Rectal smooth muscle tissue (tissue), 1 donor: ENCODE measurements at regions not wholly inside any gene's neighbourhood (a gene's known extent, or its start where the extent isn't known, plus 50 kb on each side); places are given as distances from the start of the nearest gene placed in this dataset.

Experiments used
- H3K27ac ChIP-seq: one replicate; pipeline ENCODE4 v1.7.0; 2013; ENCODE audit warnings: low read depth, low read length, inconsistent platforms
- H3K27me3 ChIP-seq: one replicate; pipeline ENCODE4 v1.7.0; 2013; ENCODE audit warnings: low read length; ENCODE audit not compliant: control insufficient read depth, insufficient read depth
- H3K36me3 ChIP-seq: one replicate; pipeline ENCODE4 v1.7.0; 2013; ENCODE audit warnings: low read length; ENCODE audit not compliant: control insufficient read depth, insufficient read depth
- H3K4me1 ChIP-seq: one replicate; pipeline ENCODE4 v1.7.0; 2013; ENCODE audit warnings: low read length; ENCODE audit not compliant: control insufficient read depth, insufficient read depth
- H3K4me3 ChIP-seq: one replicate; pipeline ENCODE4 v1.7.0; 2013; ENCODE audit warnings: low read length
- H3K9ac ChIP-seq: one replicate; pipeline ENCODE4 v1.7.0; 2013; ENCODE audit warnings: low read length

- no peaks in the 10 kb centered on the region for H3K36me3 ChIP-seq
Measured at GRCh38 chr11:104524254-104524653, 360.3 kb upstream of the PDGFD start.

GRCh38 chr11:104523611-104524010 lies 359.7 kb upstream of the PDGFD start:
- H3K27me3 ChIP-seq: no peaks in the 10 kb centered on the region
- H3K4me1 ChIP-seq: no peaks in the 10 kb centered on the region
- H3K27ac ChIP-seq: no peak overlapping the region

More at GRCh38 chr11:104524254-104524653, 360.3 kb upstream of the PDGFD start:
- no peaks in the 10 kb centered on the region for H3K27me3 ChIP-seq
- no peak overlapping the region for H3K27ac ChIP-seq
- no peaks in the 10 kb centered on the region for H3K4me1 ChIP-seq
- H3K4me3 ChIP-seq: no peak overlapping the region
- no peak overlapping the region for H3K9ac ChIP-seq

GRCh38 chr11:104522650-104523049 lies 358.7 kb upstream of the PDGFD start:
- Histone ChIP-seq H3K4me3 (no peak overlapping the region), H3K4me1 (no peaks in the 10 kb centered on the region), H3K9ac (no peak overlapping the region), H3K36me3 (no peaks in the 10 kb centered on the region), H3K27me3 (no peaks in the 10 kb centered on the region), H3K27ac (no peak overlapping the region)

More at GRCh38 chr11:104523611-104524010, 359.7 kb upstream of the PDGFD start:
- H3K4me3 ChIP-seq: no peak overlapping the region
- H3K36me3 ChIP-seq: no peaks in the 10 kb centered on the region
- no peak overlapping the region for H3K9ac ChIP-seq

GRCh38 chr11:104522123-104522522 lies 358.2 kb upstream of the PDGFD start:
- no peak overlapping the region for H3K27ac ChIP-seq
- H3K27me3 ChIP-seq: no peaks in the 10 kb centered on the region
- no peaks in the 10 kb centered on the region for H3K4me1 ChIP-seq
- no peak overlapping the region for H3K4me3 ChIP-seq
- H3K36me3 ChIP-seq: no peaks in the 10 kb centered on the region
- H3K9ac ChIP-seq: no peak overlapping the region

- no peak overlapping the region for H3K4me3 ChIP-seq
Measured at GRCh38 chr11:104510169-104510568, 346.2 kb upstream of the PDGFD start.

GRCh38 chr11:104490182-104490581 lies 326.2 kb upstream of the PDGFD start:
- Histone ChIP-seq H3K27me3 (no peaks in the 10 kb centered on the region), H3K4me3 (no peak overlapping the region), H3K27ac (no peak overlapping the region), H3K36me3 (no peaks in the 10 kb centered on the region), H3K4me1 (no peaks in the 10 kb centered on the region), H3K9ac (no peak overlapping the region)

More at GRCh38 chr11:104510169-104510568, 346.2 kb upstream of the PDGFD start:
- no peaks in the 10 kb centered on the region for H3K4me1 ChIP-seq
- H3K36me3 ChIP-seq: no peaks in the 10 kb centered on the region
- no peak overlapping the region for H3K9ac ChIP-seq
- H3K27me3 ChIP-seq: no peaks in the 10 kb centered on the region
- no peak overlapping the region for H3K27ac ChIP-seq

GRCh38 chr11:104488561-104488960 lies 324.6 kb upstream of the PDGFD start:
- no peak overlapping the region for H3K27ac ChIP-seq
- no peak overlapping the region for H3K9ac ChIP-seq
- no peak overlapping the region for H3K4me3 ChIP-seq
- no peaks in the 10 kb centered on the region for H3K27me3 ChIP-seq
- H3K4me1 ChIP-seq: no peaks in the 10 kb centered on the region
- no peaks in the 10 kb centered on the region for H3K36me3 ChIP-seq

- H3K4me1 ChIP-seq: no peaks in the 10 kb centered on the region
- no peaks in the 10 kb centered on the region for H3K27me3 ChIP-seq
- no peak overlapping the region for H3K27ac ChIP-seq
Measured at GRCh38 chr11:104487046-104487806, 323.3 kb upstream of the PDGFD start.

GRCh38 chr11:104484804-104485554 lies 321.0 kb upstream of the PDGFD start:
- Histone ChIP-seq H3K27me3 (no peaks in the 10 kb centered on the region), H3K4me1 (no peaks in the 10 kb centered on the region), H3K27ac (no peak overlapping the region), H3K9ac (no peak overlapping the region), H3K36me3 (no peaks in the 10 kb centered on the region), H3K4me3 (no peak overlapping the region)

More at GRCh38 chr11:104487046-104487806, 323.3 kb upstream of the PDGFD start:
- Histone ChIP-seq H3K4me3 (no peak overlapping the region), H3K9ac (no peak overlapping the region), H3K36me3 (no peaks in the 10 kb centered on the region)

- H3K36me3 ChIP-seq: no peaks in the 10 kb centered on the region
- no peaks in the 10 kb centered on the region for H3K4me1 ChIP-seq
- no peak overlapping the region for H3K4me3 ChIP-seq
- no peak overlapping the region for H3K9ac ChIP-seq
- no peaks in the 10 kb centered on the region for H3K27me3 ChIP-seq
- no peak overlapping the region for H3K27ac ChIP-seq
Measured at GRCh38 chr11:104476898-104477297, 313.0 kb upstream of the PDGFD start.

- Histone ChIP-seq H3K4me1 (no peaks in the 10 kb centered on the region), H3K9ac (no peak overlapping the region), H3K36me3 (no peaks in the 10 kb centered on the region), H3K27me3 (no peaks in the 10 kb centered on the region), H3K4me3 (no peak overlapping the region), H3K27ac (no peak overlapping the region)
Measured at GRCh38 chr11:104476454-104476853, 312.5 kb upstream of the PDGFD start.

GRCh38 chr11:104467404-104467803 lies 303.5 kb upstream of the PDGFD start:
- Histone ChIP-seq H3K4me1 (no peaks in the 10 kb centered on the region), H3K27ac (no peak overlapping the region), H3K4me3 (no peak overlapping the region)

More at GRCh38 chr11:104467404-104467803, 303.5 kb upstream of the PDGFD start:
- Histone ChIP-seq H3K36me3 (no peaks in the 10 kb centered on the region), H3K27me3 (no peaks in the 10 kb centered on the region), H3K9ac (no peak overlapping the region)
